AG04449 (cell line): ENCODE measurements at regions not wholly inside any gene's neighbourhood (a gene's known extent, or its start where the extent isn't known, plus 50 kb on each side); places are given as distances from the start of the nearest gene placed in this dataset.

Experiments
- CTCF ChIA-PET: fragments of 350-600 bp; formaldehyde crosslinking; extraction: SDS; loops from one replicate; lab custom pipeline; 2021; ENCODE audit warnings: antibody characterized with exemption; lab: Yijun Ruan, JAX
- POLR2A ChIA-PET: fragments of 400-600, 350-600 bp; formaldehyde crosslinking; extraction: SDS; loops from one replicate; lab custom pipeline; 2020; ENCODE audit warnings: antibody characterized with exemption, inconsistent platforms; lab: Yijun Ruan, JAX
- DNase-seq: peaks from one replicate; pipeline ENCODE4 v3.0.0-alpha.2; 2010; ENCODE audit warnings: low read depth, low spot score
- H3K4me3 ChIP-seq: 2 replicates; pipeline ENCODE4 v1.5.1; 2011; ENCODE audit warnings: low read depth, mild to moderate bottlenecking, control low read depth, low read length
- TF ChIP-seq, protein P1 (sequence below): IDR thresholded peaks from one replicate; pipeline ENCODE4 v1.5.1; 2011; ENCODE audit warnings: mild to moderate bottlenecking, moderate library complexity, low read length, control low read depth, inconsistent platforms; ENCODE audit not compliant: insufficient read depth; ENCODE audit errors: missing control alignments

DNA sequence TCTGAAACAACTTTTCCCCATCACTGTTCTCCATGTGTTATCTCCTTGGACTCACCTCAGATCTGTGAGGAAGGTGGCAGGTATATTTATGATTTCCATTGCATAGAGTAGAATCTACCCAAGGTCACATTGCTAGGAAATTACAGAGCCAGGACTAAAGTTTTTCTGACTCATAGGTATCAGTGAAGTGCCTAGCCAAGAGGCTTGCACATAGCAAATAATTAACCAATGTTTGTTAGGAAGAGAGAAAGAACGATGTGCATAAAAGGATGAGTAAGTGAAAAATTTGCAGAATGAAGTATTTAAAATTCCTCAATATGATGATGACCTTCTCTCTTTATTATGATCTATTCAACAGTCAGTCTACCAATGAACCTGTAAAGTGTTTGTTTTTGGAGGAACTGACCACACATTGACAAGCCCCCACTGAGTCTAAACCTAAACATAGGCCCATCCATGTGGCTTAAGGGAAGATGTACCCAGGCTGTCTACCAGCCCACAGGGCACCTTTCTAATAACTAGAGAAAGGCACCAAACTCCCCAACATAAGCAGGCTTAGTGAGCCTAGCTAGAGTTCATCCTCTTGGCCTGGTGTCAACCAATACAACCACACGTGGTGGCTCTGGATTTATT lies 252.9 kb upstream of the ZMIZ1 start:
- TF ChIP-seq, protein P1, sequence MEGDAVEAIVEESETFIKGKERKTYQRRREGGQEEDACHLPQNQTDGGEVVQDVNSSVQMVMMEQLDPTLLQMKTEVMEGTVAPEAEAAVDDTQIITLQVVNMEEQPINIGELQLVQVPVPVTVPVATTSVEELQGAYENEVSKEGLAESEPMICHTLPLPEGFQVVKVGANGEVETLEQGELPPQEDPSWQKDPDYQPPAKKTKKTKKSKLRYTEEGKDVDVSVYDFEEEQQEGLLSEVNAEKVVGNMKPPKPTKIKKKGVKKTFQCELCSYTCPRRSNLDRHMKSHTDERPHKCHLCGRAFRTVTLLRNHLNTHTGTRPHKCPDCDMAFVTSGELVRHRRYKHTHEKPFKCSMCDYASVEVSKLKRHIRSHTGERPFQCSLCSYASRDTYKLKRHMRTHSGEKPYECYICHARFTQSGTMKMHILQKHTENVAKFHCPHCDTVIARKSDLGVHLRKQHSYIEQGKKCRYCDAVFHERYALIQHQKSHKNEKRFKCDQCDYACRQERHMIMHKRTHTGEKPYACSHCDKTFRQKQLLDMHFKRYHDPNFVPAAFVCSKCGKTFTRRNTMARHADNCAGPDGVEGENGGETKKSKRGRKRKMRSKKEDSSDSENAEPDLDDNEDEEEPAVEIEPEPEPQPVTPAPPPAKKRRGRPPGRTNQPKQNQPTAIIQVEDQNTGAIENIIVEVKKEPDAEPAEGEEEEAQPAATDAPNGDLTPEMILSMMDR: no peak
- ChIA-PET POLR2A (no interaction called here), CTCF (no interaction called here)
- DNase-seq: no peak
- H3K4me3 ChIP-seq: no peak overlapping the region

DNA sequence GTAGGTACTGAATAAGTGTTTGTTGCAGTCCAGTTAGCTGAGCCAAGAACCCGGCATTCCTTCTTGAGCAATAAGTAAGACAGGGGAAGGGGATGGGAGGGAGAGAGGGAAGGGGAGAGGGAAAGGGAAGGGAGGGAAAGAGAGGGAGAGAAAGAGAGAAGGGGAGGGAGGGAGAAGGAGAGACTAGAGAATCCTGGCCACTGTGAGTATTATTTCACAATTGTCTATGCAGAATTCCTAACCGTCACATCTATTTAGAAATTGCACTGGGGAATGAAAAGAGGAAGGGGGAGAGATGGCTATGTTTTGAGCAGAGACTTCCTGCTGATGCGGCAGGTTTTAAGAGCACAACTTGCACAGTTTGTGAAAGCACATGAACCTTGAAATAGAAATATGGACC lies 251.4 kb upstream of the ZMIZ1 start:
- no peak overlapping the region for H3K4me3 ChIP-seq
- DNase-seq: no peak
- ChIA-PET POLR2A (no interaction called here), CTCF (no interaction called here)
- TF ChIP-seq, protein P1: no peak

DNA sequence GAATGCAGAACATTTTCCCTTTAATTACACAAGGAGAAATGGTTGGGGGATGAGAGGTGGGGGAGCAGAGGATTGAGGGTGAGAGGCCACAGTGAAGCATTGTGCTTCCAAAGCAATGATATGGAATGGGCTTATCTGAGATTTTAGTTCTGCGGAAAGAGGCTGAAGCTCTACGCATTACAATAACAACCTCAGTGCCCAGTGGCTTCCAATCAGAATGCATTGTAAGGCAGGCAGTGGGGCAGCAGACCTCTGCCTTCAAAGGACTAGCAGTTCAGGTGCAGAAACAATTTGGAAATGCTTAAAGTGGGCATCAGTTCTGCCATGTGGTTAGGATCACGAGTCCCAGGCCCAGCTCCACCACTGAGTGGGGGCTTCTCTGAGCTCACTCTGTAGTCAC lies 251.0 kb upstream of the ZMIZ1 start:
- TF ChIP-seq, protein P1: no peak
- CTCF ChIA-PET: no interaction called here
- H3K4me3 ChIP-seq: no peak overlapping the region
- POLR2A ChIA-PET: no interaction called here
- DNase-seq: no peak

DNA sequence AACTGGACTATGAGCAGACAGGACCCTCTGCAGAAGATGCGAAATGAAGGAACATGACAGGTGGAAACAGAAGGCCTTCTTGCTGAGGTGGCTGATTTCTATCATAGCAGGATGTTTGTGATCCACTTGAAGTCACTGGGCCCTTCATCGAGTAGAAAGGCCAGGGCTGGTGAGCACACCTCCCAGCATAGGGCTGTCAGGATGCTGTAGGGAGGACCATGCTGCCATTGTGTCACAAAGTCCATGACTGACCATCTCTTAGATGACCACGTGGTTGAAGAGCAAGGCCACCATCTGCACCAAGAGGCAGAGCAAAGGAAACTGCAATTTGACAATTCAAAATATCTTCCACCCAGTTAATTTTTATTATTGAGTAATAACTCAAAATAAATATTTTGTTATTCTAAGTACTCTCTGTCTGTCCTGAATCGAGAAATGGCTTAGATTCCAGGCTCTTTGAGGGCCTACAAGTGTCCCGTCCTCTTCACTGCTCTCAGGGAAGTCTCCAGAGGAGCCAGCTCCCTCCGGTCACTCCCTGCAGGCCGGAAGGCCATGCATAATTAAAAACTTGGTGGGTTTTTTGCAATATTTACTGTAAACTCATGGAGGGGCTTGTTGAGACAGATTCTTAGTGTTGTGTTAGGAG lies 249.3 kb upstream of the ZMIZ1 start:
- H3K4me3 ChIP-seq: no peak overlapping the region
- POLR2A ChIA-PET: no interaction called here
- TF ChIP-seq, protein P1: no peak
- CTCF ChIA-PET: no interaction called here
- DNase-seq: no peak

DNA sequence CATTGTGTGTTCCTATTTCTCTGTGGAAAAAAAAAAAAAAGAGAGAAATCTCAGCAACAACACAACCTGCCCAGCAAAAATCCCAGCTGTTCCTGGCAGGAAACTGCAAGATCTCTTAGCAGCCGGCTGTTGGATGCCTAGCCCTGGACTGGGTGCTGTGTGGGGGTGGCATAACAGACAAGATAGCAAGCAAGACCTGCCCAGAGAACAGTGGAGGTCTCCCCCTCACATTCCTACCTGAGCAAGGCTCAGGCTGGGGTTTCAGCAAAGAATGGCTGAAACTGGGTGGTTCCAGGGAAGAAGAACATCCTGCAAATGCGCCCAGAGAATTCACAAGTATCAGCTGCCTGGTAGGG lies 248.8 kb upstream of the ZMIZ1 start:
- POLR2A ChIA-PET: no interaction called here
- H3K4me3 ChIP-seq: no peak overlapping the region
- TF ChIP-seq, protein P1: no peak
- no peak for DNase-seq
- CTCF ChIA-PET: no interaction called here

DNA sequence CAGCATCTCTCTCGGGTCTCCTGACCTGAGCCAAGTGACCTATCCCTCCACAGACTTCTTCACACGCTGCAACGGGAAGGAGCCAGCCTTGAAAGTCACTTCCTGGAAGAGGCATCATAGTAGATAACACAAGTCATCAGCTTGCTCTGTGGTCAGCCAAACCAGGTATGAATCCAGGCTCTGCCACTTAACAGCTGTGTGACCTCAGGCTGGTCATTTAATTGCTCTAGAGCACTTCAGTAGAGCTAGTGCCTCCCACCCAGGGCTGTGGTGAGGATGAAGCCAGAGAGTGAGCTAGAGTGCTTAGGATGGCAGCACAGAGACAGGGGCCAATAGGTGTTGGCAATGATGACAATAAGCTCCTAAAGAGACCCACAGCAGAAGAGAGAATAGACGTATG lies 247.7 kb upstream of the ZMIZ1 start:
- H3K4me3 ChIP-seq: no peak overlapping the region
- ChIA-PET POLR2A (no interaction called here), CTCF (interaction anchor here (1.3 kb wide), 1 partner anchor 11 kb away, joined by 3 read pairs; no protein-coding TSS in a partner anchor)
- DNase-seq: no peak
- TF ChIP-seq, protein P1: no peak
